HEK293 (cell line): ENCODE measurements at regions not wholly inside any gene's neighbourhood (a gene's known extent, or its start where the extent isn't known, plus 50 kb on each side); places are given as distances from the start of the nearest gene placed in this dataset.

Experiments used
- CTCF ChIA-PET: fragments of 350-600 bp; formaldehyde crosslinking; extraction: SDS; loops from one replicate; lab custom pipeline; 2021; ENCODE audit warnings: antibody characterized with exemption; lab: Yijun Ruan, JAX
- POLR2A ChIA-PET: fragments of 300-600 bp; formaldehyde crosslinking; extraction: SDS; loops from one replicate; lab custom pipeline; 2020; ENCODE audit warnings: antibody characterized with exemption, inconsistent platforms; lab: Yijun Ruan, JAX
- H3K27ac ChIP-seq: fragments of 200-500 bp; sonication (Bioruptor generic); 2 replicates; pipeline ENCODE4 v1.5.1; 2014; ENCODE audit warnings: low read depth, low read length, control low read depth, inconsistent platforms; ENCODE audit errors: extremely low read depth
- H3K36me3 ChIP-seq, 2 experiments: fragments of 200-500 bp in 1 of 2; sonication (Bioruptor generic) in 1 of 2; 1 replicate in 1 of 2; 2 replicates in 1 of 2; pipeline ENCODE4 v1.5.1; 2014 to 2017; ENCODE audit warnings: inconsistent platforms in 2 of 2, low read length in 2 of 2; ENCODE audit not compliant: control insufficient read depth in 2 of 2, insufficient read depth in 1 of 2
- H3K4me1 ChIP-seq: fragments of 200-500 bp; sonication (Bioruptor generic); 2 replicates; pipeline ENCODE4 v1.5.1; 2014; ENCODE audit warnings: mild to moderate bottlenecking, low read length, inconsistent platforms; ENCODE audit not compliant: control insufficient read depth, insufficient read depth
- H3K4me3 ChIP-seq: 2 replicates; pipeline ENCODE4 v1.5.1; 2011; ENCODE audit warnings: low read depth, mild to moderate bottlenecking, control low read depth, low read length, moderate library complexity
- H3K9me3 ChIP-seq: fragments of 200-500 bp; sonication (Bioruptor generic); 2 replicates; pipeline ENCODE4 v1.5.1; 2014; ENCODE audit warnings: low read depth, low read length, inconsistent platforms; ENCODE audit not compliant: control insufficient read depth, insufficient read depth
- CTCF ChIP-seq: fragments of 450-650 bp; formaldehyde crosslinking; IDR thresholded peaks from 2 replicates; pipeline ENCODE4 v1.5.1; 2016; ENCODE audit warnings: missing biosample characterization, missing genetic modification characterization
- ZBTB44 ChIP-seq: fragments of 450-650 bp; IDR thresholded peaks from 2 replicates; pipeline ENCODE4 v1.5.1; 2018; ENCODE audit warnings: missing biosample characterization, mild to moderate bottlenecking, missing genetic modification characterization
- ZBTB48 ChIP-seq: fragments of 450-650 bp; formaldehyde crosslinking; IDR thresholded peaks from 2 replicates; pipeline ENCODE4 v1.5.1; 2016; ENCODE audit warnings: missing biosample characterization, missing genetic modification characterization
- ZBTB6 ChIP-seq: fragments of 450-650 bp; formaldehyde crosslinking; IDR thresholded peaks from 2 replicates; pipeline ENCODE4 v1.5.1; 2017; ENCODE audit warnings: missing biosample characterization, missing genetic modification characterization
- ZFP37 ChIP-seq: fragments of 450-650 bp; formaldehyde crosslinking; IDR thresholded peaks from 2 replicates; pipeline ENCODE4 v1.5.1; 2016; ENCODE audit warnings: missing biosample characterization, missing genetic modification characterization
- ZNF169 ChIP-seq: fragments of 450-650 bp; formaldehyde crosslinking; IDR thresholded peaks from 2 replicates; pipeline ENCODE4 v1.5.1; 2016; ENCODE audit warnings: missing biosample characterization, missing genetic modification characterization
- ZNF202 ChIP-seq: fragments of 450-650 bp; formaldehyde crosslinking; IDR thresholded peaks from 2 replicates; pipeline ENCODE4 v1.5.1; 2016; ENCODE audit warnings: missing biosample characterization, missing genetic modification characterization, borderline replicate concordance
- ZNF214 ChIP-seq: fragments of 450-650 bp; formaldehyde crosslinking; IDR thresholded peaks from 2 replicates; pipeline ENCODE4 v1.5.1; 2017; ENCODE audit warnings: missing biosample characterization, mild to moderate bottlenecking, missing genetic modification characterization, borderline replicate concordance
- ZNF23 ChIP-seq: fragments of 450-650 bp; formaldehyde crosslinking; IDR thresholded peaks from 2 replicates; pipeline ENCODE4 v1.5.1; 2016; ENCODE audit warnings: missing biosample characterization, missing genetic modification characterization, borderline replicate concordance
- ZNF280C ChIP-seq: fragments of 450-650 bp; formaldehyde crosslinking; IDR thresholded peaks from 2 replicates; pipeline ENCODE4 v1.5.1; 2016; ENCODE audit warnings: missing biosample characterization, missing genetic modification characterization
- ZNF366 ChIP-seq: fragments of 450-650 bp; formaldehyde crosslinking; conservative IDR thresholded peaks from 2 replicates; pipeline ENCODE4 v1.5.1; 2016; ENCODE audit warnings: missing biosample characterization, missing genetic modification characterization
- ZNF677 ChIP-seq: fragments of 450-650 bp; IDR thresholded peaks from 2 replicates; pipeline ENCODE4 v1.5.0; 2018; ENCODE audit warnings: missing biosample characterization, mild to moderate bottlenecking, missing genetic modification characterization, moderate library complexity
- ZNF747 ChIP-seq: fragments of 450-650 bp; formaldehyde crosslinking; IDR thresholded peaks from 2 replicates; pipeline ENCODE4 v1.5.1; 2016; ENCODE audit warnings: missing biosample characterization, missing genetic modification characterization
- TF ChIP-seq, protein P1 (sequence below): fragments of 450-650 bp; formaldehyde crosslinking; IDR thresholded peaks from 2 replicates; pipeline ENCODE4 v1.5.1; 2016; ENCODE audit warnings: missing biosample characterization, missing genetic modification characterization
- TF ChIP-seq, protein P2 (sequence below): fragments of 450-650 bp; formaldehyde crosslinking; IDR thresholded peaks from 2 replicates; pipeline ENCODE4 v1.5.1; 2017; ENCODE audit warnings: missing biosample characterization, missing genetic modification characterization

DNA sequence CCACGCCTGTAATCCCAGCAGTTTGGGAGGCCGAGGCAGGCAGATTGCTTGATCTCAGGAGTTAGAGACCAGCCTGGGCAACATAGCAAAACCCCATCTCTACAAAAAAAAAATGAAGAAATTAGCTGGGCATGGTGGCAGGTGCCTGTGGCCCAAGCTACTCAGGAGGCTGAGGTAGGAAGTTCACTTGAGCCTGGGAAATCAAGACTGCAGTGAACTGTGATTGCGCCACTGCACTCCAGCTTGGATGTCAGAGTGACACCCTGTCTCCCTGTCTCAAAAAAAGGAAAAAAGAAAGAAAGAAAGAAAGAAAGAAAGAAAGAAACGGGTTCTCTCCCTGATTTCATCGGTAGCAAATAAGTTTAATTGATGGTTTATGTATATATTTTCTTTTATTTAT, 64.6 kb upstream of the ESX1 start:
- Histone ChIP-seq H3K4me3 (no peak overlapping the region), H3K27ac (no peak overlapping the region), H3K9me3 (no peaks in the 10 kb centered on the region), H3K36me3 (no peaks in the 10 kb centered on the region), H3K4me1 (no peaks in the 10 kb centered on the region)
- ChIA-PET CTCF (interaction anchor here (0.9 to 1.6 kb wide), 4 partner anchors 8 to 67 kb away, joined by 3 to 5 read pairs (median 4); no protein-coding TSS in a partner anchor), POLR2A (no interaction called here)
- TF ChIP-seq ZNF366 (tag by site-specific recombination) = no peak
- TF ChIP-seq, protein P1, sequence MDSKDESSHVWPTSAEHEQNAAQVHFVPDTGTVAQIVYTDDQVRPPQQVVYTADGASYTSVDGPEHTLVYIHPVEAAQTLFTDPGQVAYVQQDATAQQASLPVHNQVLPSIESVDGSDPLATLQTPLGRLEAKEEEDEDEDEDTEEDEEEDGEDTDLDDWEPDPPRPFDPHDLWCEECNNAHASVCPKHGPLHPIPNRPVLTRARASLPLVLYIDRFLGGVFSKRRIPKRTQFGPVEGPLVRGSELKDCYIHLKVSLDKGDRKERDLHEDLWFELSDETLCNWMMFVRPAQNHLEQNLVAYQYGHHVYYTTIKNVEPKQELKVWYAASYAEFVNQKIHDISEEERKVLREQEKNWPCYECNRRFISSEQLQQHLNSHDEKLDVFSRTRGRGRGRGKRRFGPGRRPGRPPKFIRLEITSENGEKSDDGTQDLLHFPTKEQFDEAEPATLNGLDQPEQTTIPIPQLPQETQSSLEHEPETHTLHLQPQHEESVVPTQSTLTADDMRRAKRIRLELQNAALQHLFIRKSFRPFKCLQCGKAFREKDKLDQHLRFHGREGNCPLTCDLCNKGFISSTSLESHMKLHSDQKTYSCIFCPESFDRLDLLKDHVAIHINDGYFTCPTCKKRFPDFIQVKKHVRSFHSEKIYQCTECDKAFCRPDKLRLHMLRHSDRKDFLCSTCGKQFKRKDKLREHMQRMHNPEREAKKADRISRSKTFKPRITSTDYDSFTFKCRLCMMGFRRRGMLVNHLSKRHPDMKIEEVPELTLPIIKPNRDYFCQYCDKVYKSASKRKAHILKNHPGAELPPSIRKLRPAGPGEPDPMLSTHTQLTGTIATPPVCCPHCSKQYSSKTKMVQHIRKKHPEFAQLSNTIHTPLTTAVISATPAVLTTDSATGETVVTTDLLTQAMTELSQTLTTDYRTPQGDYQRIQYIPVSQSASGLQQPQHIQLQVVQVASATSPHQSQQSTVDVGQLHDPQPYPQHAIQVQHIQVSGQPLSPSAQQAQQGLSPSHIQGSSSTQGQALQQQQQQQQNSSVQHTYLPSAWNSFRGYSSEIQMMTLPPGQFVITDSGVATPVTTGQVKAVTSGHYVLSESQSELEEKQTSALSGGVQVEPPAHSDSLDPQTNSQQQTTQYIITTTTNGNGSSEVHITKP (tag by site-specific recombination) = no peak
- TF ChIP-seq, protein P2, sequence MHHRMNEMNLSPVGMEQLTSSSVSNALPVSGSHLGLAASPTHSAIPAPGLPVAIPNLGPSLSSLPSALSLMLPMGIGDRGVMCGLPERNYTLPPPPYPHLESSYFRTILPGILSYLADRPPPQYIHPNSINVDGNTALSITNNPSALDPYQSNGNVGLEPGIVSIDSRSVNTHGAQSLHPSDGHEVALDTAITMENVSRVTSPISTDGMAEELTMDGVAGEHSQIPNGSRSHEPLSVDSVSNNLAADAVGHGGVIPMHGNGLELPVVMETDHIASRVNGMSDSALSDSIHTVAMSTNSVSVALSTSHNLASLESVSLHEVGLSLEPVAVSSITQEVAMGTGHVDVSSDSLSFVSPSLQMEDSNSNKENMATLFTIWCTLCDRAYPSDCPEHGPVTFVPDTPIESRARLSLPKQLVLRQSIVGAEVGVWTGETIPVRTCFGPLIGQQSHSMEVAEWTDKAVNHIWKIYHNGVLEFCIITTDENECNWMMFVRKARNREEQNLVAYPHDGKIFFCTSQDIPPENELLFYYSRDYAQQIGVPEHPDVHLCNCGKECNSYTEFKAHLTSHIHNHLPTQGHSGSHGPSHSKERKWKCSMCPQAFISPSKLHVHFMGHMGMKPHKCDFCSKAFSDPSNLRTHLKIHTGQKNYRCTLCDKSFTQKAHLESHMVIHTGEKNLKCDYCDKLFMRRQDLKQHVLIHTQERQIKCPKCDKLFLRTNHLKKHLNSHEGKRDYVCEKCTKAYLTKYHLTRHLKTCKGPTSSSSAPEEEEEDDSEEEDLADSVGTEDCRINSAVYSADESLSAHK (tag by site-specific recombination) = no peak
- no peak for TF ChIP-seq ZNF747 (tag by site-specific recombination)
- no peak for TF ChIP-seq ZBTB6
- TF ChIP-seq ZNF280C = no peak
- TF ChIP-seq ZBTB48 (tag by site-specific recombination) = no peak
- no peak for TF ChIP-seq ZFP37 (tag by site-specific recombination)
- TF ChIP-seq CTCF (tag by site-specific recombination) = no peak
- TF ChIP-seq ZNF677 (tag by site-specific recombination) = no peak
- TF ChIP-seq ZNF23 (tag by site-specific recombination) = no peak
- no peak for TF ChIP-seq ZNF169
- TF ChIP-seq ZNF202 (tag by site-specific recombination) = no peak
- TF ChIP-seq ZNF214 (tag by site-specific recombination) = no peak
- TF ChIP-seq ZBTB44 = no peak
